Sigmoid colon (tissue), 6 donors: ENCODE measurements at regions not wholly inside any gene's neighbourhood (a gene's known extent, or its start where the extent isn't known, plus 50 kb on each side); places are given as distances from the start of the nearest gene placed in this dataset.

Experiments used
- DNase-seq: peaks from one replicate; pipeline ENCODE4 v3.0.0-alpha.2; 2019
- H3K27ac ChIP-seq, 4 donors: fragments of 200-600 bp; sonication (generic); one replicate each; pipeline ENCODE4 v1.5.1; 2016 to 2019; ENCODE audit warnings: mild to moderate bottlenecking in 1 of 4
- H3K27me3 ChIP-seq, 3 donors: fragments of 200-600 bp; sonication (generic); one replicate each; pipeline ENCODE4 v1.5.1; 2019; ENCODE audit warnings: mild to moderate bottlenecking in 1 of 3
- H3K36me3 ChIP-seq, 4 donors: fragments of 200-600 bp; sonication (generic); one replicate each; pipeline ENCODE4 v1.5.1; 2016 to 2019
- H3K4me1 ChIP-seq, 4 donors: fragments of 200-600 bp; sonication (generic); one replicate each; pipeline ENCODE4 v1.5.1; 2017 to 2019
- H3K4me3 ChIP-seq, 4 donors: fragments of 200-600 bp; sonication (generic); one replicate each; pipeline ENCODE4 v1.5.1; 2017 to 2019; ENCODE audit warnings: mild to moderate bottlenecking in 2 of 4, moderate library complexity in 1 of 4
- H3K9me3 ChIP-seq, 4 donors: fragments of 200-600 bp in 3 of 4; sonication (generic) in 3 of 4; one replicate each; pipeline versions ENCODE4 v1.5.1 to v1.6.1; 2013 to 2019
- EP300 ChIP-seq, 4 donors: sonication (generic); formaldehyde crosslinking; IDR thresholded peaks; one replicate each; pipeline ENCODE4 v1.6.1; 2017; ENCODE audit warnings: antibody characterized with exemption in 4 of 4
- POLR2A ChIP-seq, 2 donors: fragments of 450-650 bp; IDR thresholded peaks; one replicate each; pipeline ENCODE4 v1.6.1; 2016; ENCODE audit warnings: antibody characterized with exemption in 2 of 2, mild to moderate bottlenecking in 2 of 2, moderate library complexity in 2 of 2
- POLR2AphosphoS5 ChIP-seq, 4 donors: sonication (generic); formaldehyde crosslinking; IDR thresholded peaks; one replicate each; pipeline ENCODE4 v1.6.1; 2017; ENCODE audit warnings: antibody characterized with exemption in 4 of 4
- WGBS, 2 donors: extraction: QIAGEN DNeasy Blood & Tissue Kit; methylation state at CpG; one replicate each; pipeline ENCODE4 v1.1.7; 2013; 5-methylcytosine and 5-hydroxymethylcytosine counted together
- intact Hi-C: fragments of 100-400 bp; cut with DNase I; formaldehyde crosslinking; loops from one replicate; pipeline ENCODE4 v1.15.1; 2023
- TF ChIP-seq, protein P1 (sequence below), 4 experiments: fragments of 450-650 bp in 3 of 4; fragments of 200-600 bp in 1 of 4; IDR thresholded peaks; one replicate each; pipeline ENCODE4 v1.5.1; 2016 to 2019; ENCODE audit warnings: antibody characterized with exemption in 4 of 4, mild to moderate bottlenecking in 3 of 4, moderate library complexity in 2 of 4
- donor health status: healthy with polysubstance abuse.
- donor health status: healthy.

DNA sequence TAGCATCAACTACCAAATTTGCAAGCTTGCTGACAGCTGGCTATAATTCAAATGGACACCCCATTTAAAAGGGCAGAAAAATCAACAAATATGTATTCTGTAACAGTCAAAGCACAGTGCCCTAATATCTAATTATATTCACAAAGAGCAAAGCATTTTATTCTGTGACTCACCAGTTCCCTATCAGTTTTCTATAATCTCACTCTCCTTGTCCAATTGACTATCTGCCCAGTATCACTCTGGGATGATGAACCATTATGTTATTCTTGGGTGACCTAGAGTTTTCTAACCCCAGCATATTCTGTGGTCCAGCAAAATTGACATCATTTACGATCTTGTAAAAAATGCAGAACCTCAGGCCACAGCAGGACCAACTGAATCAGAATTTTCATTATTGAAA lies 82.0 kb upstream of the FREM3 start:
- H3K27me3 ChIP-seq = no peaks in the 10 kb centered on the region
- intact Hi-C loops = no loop called here
- peaks cover 0 to 4% (median 0%) of the 10 kb centered on the region in 4 donors for H3K9me3 ChIP-seq
- WGBS, 2 donors = 78 to 86% methylated on average over 1 of the region's 1 CpG
- DNase-seq = no peak
- no peaks in the 10 kb centered on the region for H3K4me1 ChIP-seq
- no peaks in the 10 kb centered on the region for H3K36me3 ChIP-seq
- H3K4me3 ChIP-seq = no peak overlapping the region
- no peak overlapping the region for H3K27ac ChIP-seq
- no peak for TF ChIP-seq POLR2AphosphoS5 (IDR thresholded peaks at IDR 0.05)
- TF ChIP-seq, protein P1, sequence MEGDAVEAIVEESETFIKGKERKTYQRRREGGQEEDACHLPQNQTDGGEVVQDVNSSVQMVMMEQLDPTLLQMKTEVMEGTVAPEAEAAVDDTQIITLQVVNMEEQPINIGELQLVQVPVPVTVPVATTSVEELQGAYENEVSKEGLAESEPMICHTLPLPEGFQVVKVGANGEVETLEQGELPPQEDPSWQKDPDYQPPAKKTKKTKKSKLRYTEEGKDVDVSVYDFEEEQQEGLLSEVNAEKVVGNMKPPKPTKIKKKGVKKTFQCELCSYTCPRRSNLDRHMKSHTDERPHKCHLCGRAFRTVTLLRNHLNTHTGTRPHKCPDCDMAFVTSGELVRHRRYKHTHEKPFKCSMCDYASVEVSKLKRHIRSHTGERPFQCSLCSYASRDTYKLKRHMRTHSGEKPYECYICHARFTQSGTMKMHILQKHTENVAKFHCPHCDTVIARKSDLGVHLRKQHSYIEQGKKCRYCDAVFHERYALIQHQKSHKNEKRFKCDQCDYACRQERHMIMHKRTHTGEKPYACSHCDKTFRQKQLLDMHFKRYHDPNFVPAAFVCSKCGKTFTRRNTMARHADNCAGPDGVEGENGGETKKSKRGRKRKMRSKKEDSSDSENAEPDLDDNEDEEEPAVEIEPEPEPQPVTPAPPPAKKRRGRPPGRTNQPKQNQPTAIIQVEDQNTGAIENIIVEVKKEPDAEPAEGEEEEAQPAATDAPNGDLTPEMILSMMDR (IDR thresholded peaks at IDR 0.05) = no peak
- TF ChIP-seq POLR2A (IDR thresholded peaks at IDR 0.05) = no peak
- no peak for TF ChIP-seq EP300 (IDR thresholded peaks at IDR 0.05)

DNA sequence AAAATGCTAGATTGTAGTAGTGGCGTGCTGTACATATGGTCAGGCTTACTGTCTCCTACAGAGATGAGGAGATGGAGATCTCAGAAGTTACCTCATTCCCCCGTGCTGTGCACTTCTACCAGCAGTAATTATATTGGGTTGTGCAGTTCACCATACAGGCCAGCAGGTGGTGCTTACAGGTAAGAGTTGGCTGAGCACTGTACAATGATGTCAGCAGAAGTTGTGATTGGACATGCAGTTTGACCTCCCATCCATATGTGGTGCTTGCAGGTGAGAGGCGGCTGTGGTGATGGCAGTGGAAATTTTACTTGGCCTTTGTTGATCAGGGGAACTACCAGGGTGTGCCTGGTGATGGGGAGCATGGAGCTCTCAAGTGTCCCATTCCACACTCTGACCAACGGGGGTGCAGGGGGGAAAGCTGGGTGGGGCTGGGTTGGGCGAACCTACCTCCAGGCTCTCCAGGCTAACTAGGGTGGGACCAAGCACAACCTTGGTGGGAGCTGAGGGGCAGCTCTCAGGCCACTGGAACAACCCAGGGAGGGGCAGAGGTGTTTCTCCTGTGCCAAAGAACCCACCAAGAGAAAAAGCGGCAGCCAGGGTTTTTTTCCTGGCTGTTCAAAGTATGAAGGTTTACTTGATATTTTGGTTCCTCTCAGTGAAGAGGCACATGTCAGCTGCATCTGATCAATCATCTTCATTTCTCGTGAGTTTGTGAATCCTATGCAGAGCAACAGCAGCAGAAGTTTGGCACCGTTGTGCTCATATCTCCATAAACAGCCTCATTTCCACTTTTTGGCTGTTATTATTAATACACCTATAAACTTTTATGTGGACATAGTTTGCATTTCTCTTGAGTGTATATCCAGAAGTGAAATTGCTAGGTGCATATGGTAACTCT lies 73.8 kb upstream of the FREM3 start:
- H3K4me3 ChIP-seq = no peak overlapping the region
- no peaks in the 10 kb centered on the region for H3K4me1 ChIP-seq
- no peak overlapping the region for H3K27ac ChIP-seq
- H3K36me3 ChIP-seq = no peaks in the 10 kb centered on the region
- no peaks in the 10 kb centered on the region for H3K27me3 ChIP-seq
- 77 to 80% methylated on average over 8 of the region's 8 CpGs for WGBS, 2 donors
- TF ChIP-seq, protein P1 (IDR thresholded peaks at IDR 0.05) = peak in 2 of 4 experiments; percentile 16 to 34
- TF ChIP-seq EP300 (IDR thresholded peaks at IDR 0.05) (no peak), POLR2A (IDR thresholded peaks at IDR 0.05) (no peak), POLR2AphosphoS5 (IDR thresholded peaks at IDR 0.05) (no peak)
- H3K9me3 ChIP-seq = no peaks in the 10 kb centered on the region
- intact Hi-C loops = no loop called here
- DNase-seq = no peak

DNA sequence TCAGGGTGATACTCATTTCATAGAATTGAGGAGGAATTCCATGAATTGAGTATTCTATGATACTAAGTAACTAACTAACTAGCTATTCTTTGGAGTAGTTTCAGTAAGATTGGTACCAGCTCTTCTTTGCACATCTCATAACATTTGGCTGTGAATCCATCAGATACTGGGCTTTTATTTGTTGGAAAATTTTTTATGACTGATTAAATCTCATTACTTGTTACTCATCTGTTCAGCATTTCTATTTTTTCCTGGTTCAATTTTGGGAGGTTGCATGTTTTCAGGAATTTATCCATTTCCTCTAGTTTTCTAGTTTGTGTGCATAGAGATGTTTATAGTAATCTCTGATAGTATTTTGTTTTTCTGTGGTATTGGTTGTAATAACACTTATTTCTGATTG lies 70.8 kb upstream of the FREM3 start:
- Histone ChIP-seq H3K36me3 (no peaks in the 10 kb centered on the region), H3K4me3 (no peak overlapping the region), H3K27ac (no peak overlapping the region), H3K27me3 (no peaks in the 10 kb centered on the region), H3K9me3 (no peaks in the 10 kb centered on the region), H3K4me1 (no peaks in the 10 kb centered on the region)
- no peak for DNase-seq
- intact Hi-C loops = no loop called here
- TF ChIP-seq, protein P1 (IDR thresholded peaks at IDR 0.05) = no peak
- TF ChIP-seq EP300 (IDR thresholded peaks at IDR 0.05) (no peak), POLR2AphosphoS5 (IDR thresholded peaks at IDR 0.05) (no peak), POLR2A (IDR thresholded peaks at IDR 0.05) (no peak)

DNA sequence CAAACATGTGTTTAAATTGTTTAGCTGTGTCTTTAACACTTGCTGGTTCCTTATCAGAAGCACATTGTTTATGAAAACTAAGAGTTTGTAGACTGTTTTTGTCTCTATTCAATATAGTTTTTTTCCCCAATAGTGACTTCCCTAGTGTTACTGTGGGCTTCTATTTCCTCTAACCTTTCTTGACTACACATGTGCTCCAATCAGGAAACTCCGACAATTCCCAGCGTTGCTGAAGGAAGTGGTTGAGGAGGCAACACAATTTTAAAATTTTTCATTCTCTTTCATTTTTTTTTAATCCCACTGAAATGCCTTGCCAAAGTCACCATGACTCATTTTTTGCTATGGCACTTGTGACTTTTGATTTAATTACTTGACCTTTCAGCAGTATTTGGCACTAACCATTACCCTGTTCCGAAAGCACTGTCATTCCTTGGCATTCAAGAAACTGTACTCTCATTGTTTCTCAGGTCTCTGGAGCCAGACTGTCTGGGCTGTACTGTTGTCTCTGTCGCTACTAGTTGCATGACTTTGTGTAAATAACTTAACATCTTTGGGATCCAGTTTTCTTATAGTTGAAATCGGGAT lies 67.6 kb upstream of the FREM3 start:
- Histone ChIP-seq H3K4me1 (no peaks in the 10 kb centered on the region), H3K27ac (no peak overlapping the region), H3K4me3 (no peak overlapping the region), H3K9me3 (no peaks in the 10 kb centered on the region), H3K27me3 (no peaks in the 10 kb centered on the region), H3K36me3 (no peaks in the 10 kb centered on the region)
- intact Hi-C loops = no loop called here
- TF ChIP-seq EP300 (IDR thresholded peaks at IDR 0.05) = no peak
- peak in 1 of 4 donors; percentile 14 for TF ChIP-seq POLR2AphosphoS5 (IDR thresholded peaks at IDR 0.05)
- 82 to 89% methylated on average over 5 of the region's 5 CpGs for WGBS, 2 donors
- no peak for DNase-seq

DNA sequence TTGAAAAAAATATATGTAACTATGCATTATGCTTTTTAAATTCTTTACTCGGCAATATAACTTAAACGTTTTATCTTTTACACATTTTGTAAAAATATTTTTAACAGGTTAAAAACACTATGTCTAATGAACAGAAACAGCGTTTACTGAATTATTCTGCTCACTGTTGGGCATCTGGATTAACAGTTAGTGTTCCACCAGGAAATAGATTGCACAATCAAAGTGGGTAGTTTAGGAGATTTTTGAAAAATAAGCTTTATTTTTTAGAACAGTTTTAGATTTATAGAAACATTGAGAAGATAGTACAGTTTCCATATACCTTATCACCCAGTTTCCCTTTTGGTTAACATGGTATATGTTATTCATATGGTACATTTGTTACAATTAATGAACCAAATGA lies 63.1 kb upstream of the FREM3 start:
- intact Hi-C loops = no loop called here

More for the DNA sequence above, 63.1 kb upstream of the FREM3 start:
- H3K4me1 ChIP-seq = peaks cover 0 to 16% (median 10%) of the 10 kb centered on the region in 4 donors
- WGBS, 2 donors = 58 to 59% methylated on average over 3 of the region's 3 CpGs
- H3K27ac ChIP-seq = no peak overlapping the region
- no peak overlapping the region for H3K4me3 ChIP-seq
- no peaks in the 10 kb centered on the region for H3K36me3 ChIP-seq
- H3K27me3 ChIP-seq = no peaks in the 10 kb centered on the region
- TF ChIP-seq, protein P1 (IDR thresholded peaks at IDR 0.05) = no peak
- TF ChIP-seq EP300 (IDR thresholded peaks at IDR 0.05) (no peak), POLR2A (IDR thresholded peaks at IDR 0.05) (no peak), POLR2AphosphoS5 (IDR thresholded peaks at IDR 0.05) (no peak)
- no peak for DNase-seq
- H3K9me3 ChIP-seq = no peaks in the 10 kb centered on the region
